GM19468 (cell line): ENCODE measurements at regions not wholly inside any gene's neighbourhood (a gene's known extent, or its start where the extent isn't known, plus 50 kb on each side); places are given as distances from the start of the nearest gene placed in this dataset.

Experiments used
- ATAC-seq: cut with Tn5 transposase; IDR thresholded peaks from one replicate; pipeline ENCODE4 v1.9.1; 2021; ENCODE audit warnings: mild to moderate bottlenecking, moderate library complexity, moderate number of reproducible peaks; ENCODE audit not compliant: unreplicated experiment; ENCODE audit errors: extremely low read depth

- no peak for ATAC-seq
Measured at GRCh38 chr10:47139121-47139520, 160.9 kb upstream of the GDF10 start.

DNA sequence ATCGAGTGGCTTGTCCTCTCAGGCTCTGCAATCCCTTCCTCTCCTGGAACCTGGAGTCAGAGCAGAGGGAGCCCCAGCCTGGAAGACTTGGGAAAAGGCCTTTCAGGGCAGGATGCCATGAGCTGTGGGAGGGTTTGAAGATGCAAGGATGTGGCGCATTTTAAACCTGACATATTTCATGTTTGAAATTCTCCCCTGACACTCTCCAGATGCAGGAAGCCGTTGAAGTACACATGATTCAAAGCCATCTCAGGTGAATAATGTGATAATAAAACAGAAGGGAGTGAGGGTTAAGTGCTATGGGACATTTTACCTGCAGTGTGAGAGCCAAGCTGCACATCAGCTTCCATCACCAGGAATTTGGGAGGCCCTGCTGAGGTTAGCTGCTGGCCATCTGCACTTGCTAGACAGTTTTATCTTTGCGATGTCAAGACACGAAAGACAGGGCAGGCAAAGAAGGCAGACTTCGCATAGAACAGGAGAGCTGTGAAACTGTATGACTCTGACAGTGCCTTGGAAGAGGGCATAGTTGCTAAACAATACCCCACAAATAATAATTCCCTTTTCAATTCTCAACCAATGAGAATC lies 159.1 kb upstream of the GDF10 start:
- no peak for ATAC-seq

GRCh38 chr10:47141349-47141748 lies 158.6 kb upstream of the GDF10 start:
- ATAC-seq: no peak

GRCh38 chr10:47143072-47143471 lies 156.9 kb upstream of the GDF10 start:
- ATAC-seq: no peak

DNA sequence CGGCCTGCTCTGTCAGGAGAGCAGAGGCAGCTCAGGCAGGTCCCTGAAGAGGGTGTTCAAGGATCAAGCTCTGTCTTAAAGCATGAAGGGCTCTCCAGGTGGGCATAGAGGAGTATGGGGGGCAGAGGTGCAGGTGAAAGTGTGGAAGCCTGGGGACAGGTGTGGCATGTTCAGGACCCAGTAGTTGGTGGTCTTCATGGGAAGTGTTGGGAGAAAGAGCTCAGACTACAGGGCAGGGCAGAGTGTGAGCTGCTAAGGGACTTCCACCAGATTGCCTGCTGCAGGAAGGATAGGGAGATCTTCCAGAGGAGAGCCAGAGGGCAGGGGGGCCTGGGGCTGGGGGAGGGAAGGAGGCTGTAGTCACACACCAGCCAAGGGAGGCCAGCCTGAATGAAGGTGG lies 156.5 kb upstream of the GDF10 start:
- ATAC-seq: no peak

GRCh38 chr10:47144525-47144924 lies 155.5 kb upstream of the GDF10 start:
- ATAC-seq: no peak

GRCh38 chr10:47145290-47145934 lies 154.6 kb upstream of the GDF10 start:
- no peak for ATAC-seq

- no peak for ATAC-seq
Measured at GRCh38 chr10:47146572-47146971, 153.4 kb upstream of the GDF10 start.

DNA sequence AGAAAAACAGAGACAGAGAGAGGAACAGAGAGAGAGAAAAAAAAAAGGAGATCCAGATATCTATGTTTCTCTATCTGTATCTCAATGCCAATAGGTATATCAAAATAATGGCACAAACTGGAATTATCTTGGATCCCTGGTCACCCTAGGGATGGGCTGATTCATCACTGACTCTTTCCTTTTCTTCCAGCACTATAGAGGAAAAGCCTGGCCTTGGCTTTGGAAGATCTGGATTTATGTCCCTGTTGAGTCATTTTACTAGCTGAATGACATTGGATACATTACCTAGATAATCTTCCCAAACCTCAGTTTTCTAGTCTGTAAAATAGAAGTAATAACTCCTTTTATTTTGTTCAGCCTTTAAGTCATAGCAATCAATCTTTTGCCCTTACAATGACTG lies 152.8 kb upstream of the GDF10 start:
- ATAC-seq: no peak

DNA sequence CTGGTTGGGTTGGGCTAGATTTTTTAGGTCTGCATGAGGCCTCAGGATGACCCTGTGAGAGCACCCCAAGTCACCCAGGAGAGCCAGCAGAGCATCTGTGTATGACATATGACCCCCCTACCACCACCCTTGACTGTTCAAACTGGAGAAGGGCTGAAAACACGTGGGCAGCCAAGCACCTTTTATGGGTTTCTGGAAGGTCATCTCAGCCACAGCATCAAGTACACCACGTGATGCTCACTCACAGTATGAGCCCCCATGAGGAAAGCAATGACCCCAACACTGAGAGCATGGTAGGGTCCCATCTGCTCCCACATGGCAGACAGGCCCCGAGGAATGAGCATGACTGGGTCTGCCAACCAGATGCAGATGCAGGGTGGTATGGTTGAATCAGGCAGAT lies 149.4 kb upstream of the GDF10 start:
- no peak for ATAC-seq

DNA sequence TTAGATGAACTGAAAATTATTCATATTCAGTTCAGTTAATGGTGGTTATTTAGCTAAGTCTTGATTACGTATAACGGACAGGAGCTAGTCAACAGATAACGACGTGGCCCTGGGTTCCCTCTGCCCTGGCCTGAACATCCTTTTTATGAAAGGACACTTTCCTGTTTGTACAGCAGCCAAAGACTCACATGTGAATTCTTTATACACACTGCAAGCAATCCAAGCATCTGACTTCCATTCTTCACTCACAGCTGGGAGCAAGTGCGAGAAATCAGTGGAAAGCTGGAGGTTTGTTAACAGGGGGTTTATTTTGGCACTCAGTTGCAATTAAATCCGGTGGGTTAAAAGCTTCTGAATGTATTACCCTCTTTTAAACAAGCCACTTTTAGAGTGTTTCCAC lies 148.1 kb upstream of the GDF10 start:
- ATAC-seq: no peak

DNA sequence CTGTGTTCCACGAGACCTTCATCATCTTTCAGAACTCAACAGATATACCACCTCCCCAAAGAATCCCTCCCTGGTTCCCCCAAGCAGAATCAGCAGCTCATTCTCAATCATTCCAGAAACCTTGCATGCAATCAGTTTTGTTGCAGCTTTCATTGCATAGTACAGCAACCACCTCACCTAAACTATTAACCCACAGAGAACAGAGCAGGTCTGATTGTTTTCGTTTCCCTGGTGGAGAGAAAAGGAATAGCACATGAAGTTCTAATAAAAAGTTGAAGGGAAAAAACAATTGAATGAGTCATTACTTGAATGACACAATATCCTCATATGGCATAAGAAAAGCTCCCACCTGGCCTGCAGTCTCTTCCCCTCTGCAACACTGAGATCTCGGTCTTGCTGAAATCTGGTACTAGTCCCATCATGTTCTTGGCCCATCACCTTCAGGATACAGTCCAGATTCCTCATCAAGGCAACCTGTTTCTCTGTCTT lies 147.1 kb upstream of the GDF10 start:
- no peak for ATAC-seq

DNA sequence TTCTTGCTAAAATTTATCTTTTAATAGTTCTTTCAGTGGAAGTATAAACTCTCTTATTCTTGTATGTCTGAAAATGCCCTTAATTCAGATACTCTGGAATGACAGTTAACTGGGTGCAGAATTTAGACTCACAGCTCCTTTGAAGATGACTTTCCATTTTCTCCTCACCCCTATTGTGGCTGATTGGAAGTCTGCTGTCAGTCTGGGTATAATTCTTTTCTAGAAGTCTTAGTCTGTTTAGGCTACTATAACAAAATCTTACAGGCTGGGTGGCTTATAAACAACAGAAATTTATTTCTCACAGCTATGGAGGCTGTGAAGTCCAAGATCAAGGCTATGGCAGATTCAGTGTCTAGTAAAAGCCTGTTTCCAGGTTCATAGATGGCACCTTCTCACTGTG lies 145.2 kb upstream of the GDF10 start:
- no peak for ATAC-seq

DNA sequence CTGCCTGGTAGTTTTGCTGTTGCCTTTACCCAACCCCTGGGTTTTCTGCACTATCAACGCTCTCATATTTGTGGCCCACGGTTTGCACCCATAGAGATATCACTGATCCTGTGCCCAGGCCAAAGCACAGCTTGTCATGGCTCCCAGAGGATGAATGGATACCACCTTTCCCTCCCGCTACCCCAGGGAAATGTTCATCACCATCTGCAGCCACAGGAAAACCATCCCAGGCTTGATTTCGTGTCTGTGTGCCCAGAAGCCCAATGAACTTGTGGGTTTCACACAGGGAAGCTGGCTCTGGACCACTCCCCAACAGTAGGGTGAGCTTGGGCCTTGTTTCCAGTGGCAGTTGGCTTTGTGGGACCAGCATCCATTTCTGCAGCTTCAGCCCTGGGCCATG lies 143.1 kb upstream of the GDF10 start:
- no peak for ATAC-seq

GRCh38 chr10:47158116-47159071 lies 141.6 kb upstream of the GDF10 start:
- ATAC-seq: no peak

DNA sequence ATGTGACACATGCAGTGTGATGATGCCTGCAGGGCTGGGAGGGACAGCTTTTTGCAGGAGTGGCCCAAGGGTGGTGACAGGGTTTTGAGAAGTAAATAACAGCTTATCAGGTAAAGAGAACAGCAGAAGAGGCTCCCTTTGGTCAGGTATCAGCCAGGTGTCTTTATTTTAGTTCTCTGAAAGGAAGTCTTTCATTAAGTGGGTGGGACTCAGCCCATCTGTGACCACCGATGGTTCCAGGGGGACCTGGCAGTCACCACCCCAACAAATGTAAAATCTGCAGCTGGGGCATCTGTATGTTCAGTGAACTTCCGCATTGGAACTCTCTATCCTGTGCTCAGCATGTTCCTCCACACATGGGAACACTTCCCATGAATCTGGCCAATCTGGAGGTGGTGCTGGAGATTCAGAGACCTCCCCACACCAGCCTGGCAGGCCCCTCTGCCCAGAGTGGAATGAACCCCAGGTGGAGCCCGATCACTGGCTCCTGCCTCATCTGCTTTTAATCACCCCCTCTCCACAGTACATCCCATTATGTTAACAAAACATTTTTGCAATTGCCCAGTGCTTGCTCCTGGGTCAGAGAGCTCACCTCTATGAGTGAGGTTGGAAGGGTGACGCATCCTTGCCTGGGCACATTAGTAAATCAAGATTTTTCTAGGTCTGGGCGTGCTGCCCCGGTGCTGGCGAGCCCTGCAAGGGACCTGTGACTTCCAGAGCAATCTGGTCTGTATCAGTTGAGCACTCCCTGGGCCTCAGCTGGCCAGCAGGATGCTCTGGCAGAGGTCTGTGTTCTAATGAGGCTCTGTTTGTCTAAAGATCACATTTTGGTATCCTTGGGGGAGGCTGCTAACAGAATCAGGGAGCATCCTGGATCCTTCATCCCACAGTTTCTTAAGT lies 140.4 kb upstream of the GDF10 start:
- ATAC-seq: no peak

GRCh38 chr10:47160261-47160908 lies 139.6 kb upstream of the GDF10 start:
- ATAC-seq: no peak

- no peak for ATAC-seq
Measured at GRCh38 chr10:47160967-47161366, 139.0 kb upstream of the GDF10 start.

- ATAC-seq: no peak
Measured at GRCh38 chr10:47161465-47161864, 138.5 kb upstream of the GDF10 start.
